ENCODE measurements at regions not wholly inside any gene's neighbourhood (a gene's known extent, or its start where the extent isn't known, plus 50 kb on each side); places are given as distances from the start of the nearest gene placed in this dataset.

DNA sequence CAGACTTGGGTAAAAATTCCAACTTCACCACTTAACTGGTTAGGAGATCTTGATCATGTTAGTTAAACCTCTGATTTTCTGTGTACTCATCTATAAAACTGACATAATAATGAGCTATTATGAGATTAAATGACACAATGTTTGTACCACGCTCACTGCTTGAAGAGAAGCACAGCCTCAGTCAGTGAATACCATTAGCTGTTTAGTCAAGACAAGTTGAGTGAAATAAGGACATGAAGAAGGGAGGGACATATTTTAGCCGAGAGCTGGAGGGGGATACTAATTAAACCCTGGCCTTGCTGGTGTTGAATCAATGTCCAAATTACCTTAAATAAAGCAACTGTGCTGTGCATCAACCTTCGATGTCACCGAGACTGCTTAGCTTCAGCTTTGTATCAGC lies 105.1 kb upstream of the TOX3 start:
- Histone ChIP-seq H3K27ac (ENCODE audit: control insufficient read depth, insufficient read depth, low read length) (no peak overlapping the region), H3K79me2 (ENCODE audit: control insufficient read depth, insufficient read depth, low read length) (no peaks in the 10 kb centered on the region), H2AFZ (ENCODE audit: control insufficient read depth, low read length) (no peak overlapping the region), H4K20me1 (ENCODE audit: control insufficient read depth, extremely low read depth, insufficient read depth, low read length) (no peaks in the 10 kb centered on the region), H3K4me3 (ENCODE audit: control insufficient read depth in 2 of 3, extremely low read depth in 1 of 3, insufficient read depth in 2 of 3, low read depth in 1 of 3, low read length in 3 of 3) (no peak overlapping the region), H3K4me2 (ENCODE audit: control insufficient read depth, extremely low read depth, insufficient read depth, low read depth, low read length) (no peak overlapping the region), H3K27me3 (ENCODE audit: control insufficient read depth, extremely low read depth, insufficient read depth, low read length) (no peaks in the 10 kb centered on the region), H3K9me3 (ENCODE audit: control insufficient read depth, low read depth, low read length) (no peaks in the 10 kb centered on the region), H3K4me1 (ENCODE audit: control insufficient read depth, extremely low read depth, insufficient read depth, low read length) (no peaks in the 10 kb centered on the region), H3K9me1 (ENCODE audit: control insufficient read depth, extremely low read depth, insufficient read depth, low read length) (no peaks in the 10 kb centered on the region), H3K36me3 (ENCODE audit: control insufficient read depth in 2 of 2, extremely low read depth in 1 of 2, insufficient read depth in 2 of 2, low read length in 2 of 2) (no peaks in the 10 kb centered on the region), H3K9ac (ENCODE audit: control insufficient read depth, extremely low read depth, insufficient read depth, low read length) (no peak overlapping the region)
- FAIRE-seq = no peak
- DNase-seq (ENCODE audit: low read depth, low spot score) = no peak
- dilution Hi-C loops (cut with MboI; ENCODE audit: extremely low pct_ligation_motif_present, low sequenced_read_pairs) = no loop called here
- TF ChIP-seq CTCF (optimal IDR thresholded peaks at IDR 0.05 in 1 of 3, IDR thresholded peaks at IDR 0.05 in 1 of 3, conservative IDR thresholded peaks at IDR 0.05 in 1 of 3; ENCODE audit: extremely low read depth in 1 of 3, insufficient read depth in 2 of 3, low read length in 3 of 3) = no peak
- no peak for TF ChIP-seq EZH2 (IDR thresholded peaks at IDR 0.05; ENCODE audit: low read length)

- Histone ChIP-seq H3K9ac (ENCODE audit: control insufficient read depth, extremely low read depth, insufficient read depth, low read length) (no peak overlapping the region), H4K20me1 (ENCODE audit: control insufficient read depth, extremely low read depth, insufficient read depth, low read length) (no peaks in the 10 kb centered on the region), H3K27ac (ENCODE audit: control insufficient read depth, insufficient read depth, low read length) (no peak overlapping the region), H3K4me3 (ENCODE audit: control insufficient read depth in 2 of 3, extremely low read depth in 1 of 3, insufficient read depth in 2 of 3, low read depth in 1 of 3, low read length in 3 of 3) (no peak overlapping the region), H3K27me3 (ENCODE audit: control insufficient read depth, extremely low read depth, insufficient read depth, low read length) (no peaks in the 10 kb centered on the region), H3K4me2 (ENCODE audit: control insufficient read depth, extremely low read depth, insufficient read depth, low read depth, low read length) (no peak overlapping the region), H3K79me2 (ENCODE audit: control insufficient read depth, insufficient read depth, low read length) (no peaks in the 10 kb centered on the region), H3K9me3 (ENCODE audit: control insufficient read depth, low read depth, low read length) (no peaks in the 10 kb centered on the region), H2AFZ (ENCODE audit: control insufficient read depth, low read length) (no peak overlapping the region), H3K36me3 (ENCODE audit: control insufficient read depth in 2 of 2, extremely low read depth in 1 of 2, insufficient read depth in 2 of 2, low read length in 2 of 2) (no peaks in the 10 kb centered on the region), H3K4me1 (ENCODE audit: control insufficient read depth, extremely low read depth, insufficient read depth, low read length) (no peaks in the 10 kb centered on the region), H3K9me1 (ENCODE audit: control insufficient read depth, extremely low read depth, insufficient read depth, low read length) (no peaks in the 10 kb centered on the region)
- dilution Hi-C loops (cut with MboI; ENCODE audit: extremely low pct_ligation_motif_present, low sequenced_read_pairs) = no loop called here
- FAIRE-seq = no peak
- no peak for DNase-seq (ENCODE audit: low read depth, low spot score)
- TF ChIP-seq CTCF (optimal IDR thresholded peaks at IDR 0.05 in 1 of 3, IDR thresholded peaks at IDR 0.05 in 1 of 3, conservative IDR thresholded peaks at IDR 0.05 in 1 of 3; ENCODE audit: extremely low read depth in 1 of 3, insufficient read depth in 2 of 3, low read length in 3 of 3) = no peak
- TF ChIP-seq EZH2 (IDR thresholded peaks at IDR 0.05; ENCODE audit: low read length) = no peak
These were observed 103.8 kb upstream of the TOX3 start for GRCh38 chr16:52650789-52651188.

All from keratinocyte (primary cell).